ENCODE measurements at regions not wholly inside any gene's neighbourhood (a gene's known extent, or its start where the extent isn't known, plus 50 kb on each side); places are given as distances from the start of the nearest gene placed in this dataset.

GRCh38 chr4:18935659-18936345 is 914.2 kb upstream of the LCORL start:
- no peak overlapping the region for H3K27ac ChIP-seq (ENCODE audit: low read depth, low read length)
- H3K27me3 ChIP-seq (ENCODE audit: insufficient read depth, low read length), result no peaks in the 10 kb centered on the region
- no peaks in the 10 kb centered on the region for H3K36me3 ChIP-seq (ENCODE audit: insufficient read depth, low read length)
- H2AFZ ChIP-seq (ENCODE audit: low read length, unreplicated experiment), result no peak overlapping the region
- no peaks in the 10 kb centered on the region for H3K79me2 ChIP-seq (ENCODE audit: control insufficient read depth, insufficient read depth, low read length, unreplicated experiment)
- no peaks in the 10 kb centered on the region for H3K4me1 ChIP-seq (ENCODE audit: control insufficient read depth, insufficient read depth, low read length, unreplicated experiment)
- no peak overlapping the region for H3K4me3 ChIP-seq (ENCODE audit: low read depth, low read length)

GRCh38 chr4:18934197-18934596 is 912.6 kb upstream of the LCORL start:
- Histone ChIP-seq H3K27me3 (ENCODE audit: insufficient read depth, low read length) (no peaks in the 10 kb centered on the region), H3K4me3 (ENCODE audit: low read depth, low read length) (no peak overlapping the region), H3K27ac (ENCODE audit: low read depth, low read length) (no peak overlapping the region), H2AFZ (ENCODE audit: low read length, unreplicated experiment) (no peak overlapping the region), H3K36me3 (ENCODE audit: insufficient read depth, low read length) (no peaks in the 10 kb centered on the region), H3K79me2 (ENCODE audit: control insufficient read depth, insufficient read depth, low read length, unreplicated experiment) (no peaks in the 10 kb centered on the region), H3K4me1 (ENCODE audit: control insufficient read depth, insufficient read depth, low read length, unreplicated experiment) (no peaks in the 10 kb centered on the region)

- H3K36me3 ChIP-seq (ENCODE audit: insufficient read depth, low read length), result no peaks in the 10 kb centered on the region
- no peak overlapping the region for H3K4me3 ChIP-seq (ENCODE audit: low read depth, low read length)
- no peaks in the 10 kb centered on the region for H3K4me1 ChIP-seq (ENCODE audit: control insufficient read depth, insufficient read depth, low read length, unreplicated experiment)
- no peak overlapping the region for H3K27ac ChIP-seq (ENCODE audit: low read depth, low read length)
- H3K79me2 ChIP-seq (ENCODE audit: control insufficient read depth, insufficient read depth, low read length, unreplicated experiment), result no peaks in the 10 kb centered on the region
- no peaks in the 10 kb centered on the region for H3K27me3 ChIP-seq (ENCODE audit: insufficient read depth, low read length)
- H2AFZ ChIP-seq (ENCODE audit: low read length, unreplicated experiment), result no peak overlapping the region
Measured at GRCh38 chr4:18932730-18933339, 911.3 kb upstream of the LCORL start.

GRCh38 chr4:18931643-18932377 is 910.3 kb upstream of the LCORL start:
- H2AFZ ChIP-seq (ENCODE audit: low read length, unreplicated experiment), result no peak overlapping the region
- no peak overlapping the region for H3K4me3 ChIP-seq (ENCODE audit: low read depth, low read length)
- no peaks in the 10 kb centered on the region for H3K36me3 ChIP-seq (ENCODE audit: insufficient read depth, low read length)
- no peaks in the 10 kb centered on the region for H3K27me3 ChIP-seq (ENCODE audit: insufficient read depth, low read length)
- no peaks in the 10 kb centered on the region for H3K4me1 ChIP-seq (ENCODE audit: control insufficient read depth, insufficient read depth, low read length, unreplicated experiment)
- no peaks in the 10 kb centered on the region for H3K79me2 ChIP-seq (ENCODE audit: control insufficient read depth, insufficient read depth, low read length, unreplicated experiment)
- H3K27ac ChIP-seq (ENCODE audit: low read depth, low read length), result no peak overlapping the region

GRCh38 chr4:18930487-18930886 is 908.9 kb upstream of the LCORL start:
- Histone ChIP-seq H3K4me1 (ENCODE audit: control insufficient read depth, insufficient read depth, low read length, unreplicated experiment) (no peaks in the 10 kb centered on the region), H3K36me3 (ENCODE audit: insufficient read depth, low read length) (no peaks in the 10 kb centered on the region), H3K4me3 (ENCODE audit: low read depth, low read length) (no peak overlapping the region), H3K27ac (ENCODE audit: low read depth, low read length) (no peak overlapping the region), H3K79me2 (ENCODE audit: control insufficient read depth, insufficient read depth, low read length, unreplicated experiment) (no peaks in the 10 kb centered on the region), H2AFZ (ENCODE audit: low read length, unreplicated experiment) (no peak overlapping the region), H3K27me3 (ENCODE audit: insufficient read depth, low read length) (no peaks in the 10 kb centered on the region)

GRCh38 chr4:18923496-18924161 is 902.1 kb upstream of the LCORL start:
- Histone ChIP-seq H3K27me3 (ENCODE audit: insufficient read depth, low read length) (no peaks in the 10 kb centered on the region), H3K36me3 (ENCODE audit: insufficient read depth, low read length) (no peaks in the 10 kb centered on the region), H3K4me3 (ENCODE audit: low read depth, low read length) (no peak overlapping the region), H2AFZ (ENCODE audit: low read length, unreplicated experiment) (no peak overlapping the region), H3K79me2 (ENCODE audit: control insufficient read depth, insufficient read depth, low read length, unreplicated experiment) (no peaks in the 10 kb centered on the region), H3K27ac (ENCODE audit: low read depth, low read length) (no peak overlapping the region), H3K4me1 (ENCODE audit: control insufficient read depth, insufficient read depth, low read length, unreplicated experiment) (no peaks in the 10 kb centered on the region)

- H2AFZ ChIP-seq (ENCODE audit: low read length, unreplicated experiment), result no peak overlapping the region
- H3K27ac ChIP-seq (ENCODE audit: low read depth, low read length), result no peak overlapping the region
- no peaks in the 10 kb centered on the region for H3K4me1 ChIP-seq (ENCODE audit: control insufficient read depth, insufficient read depth, low read length, unreplicated experiment)
- H3K79me2 ChIP-seq (ENCODE audit: control insufficient read depth, insufficient read depth, low read length, unreplicated experiment), result no peaks in the 10 kb centered on the region
- no peak overlapping the region for H3K4me3 ChIP-seq (ENCODE audit: low read depth, low read length)
- H3K36me3 ChIP-seq (ENCODE audit: insufficient read depth, low read length), result no peaks in the 10 kb centered on the region
- no peaks in the 10 kb centered on the region for H3K27me3 ChIP-seq (ENCODE audit: insufficient read depth, low read length)
Measured at GRCh38 chr4:18917689-18918088, 896.1 kb upstream of the LCORL start.

- H3K4me3 ChIP-seq (ENCODE audit: low read depth, low read length), result no peak overlapping the region
- H3K36me3 ChIP-seq (ENCODE audit: insufficient read depth, low read length), result no peaks in the 10 kb centered on the region
- H3K27me3 ChIP-seq (ENCODE audit: insufficient read depth, low read length), result no peaks in the 10 kb centered on the region
- no peak overlapping the region for H3K27ac ChIP-seq (ENCODE audit: low read depth, low read length)
- no peak overlapping the region for H2AFZ ChIP-seq (ENCODE audit: low read length, unreplicated experiment)
- H3K79me2 ChIP-seq (ENCODE audit: control insufficient read depth, insufficient read depth, low read length, unreplicated experiment), result no peaks in the 10 kb centered on the region
- no peaks in the 10 kb centered on the region for H3K4me1 ChIP-seq (ENCODE audit: control insufficient read depth, insufficient read depth, low read length, unreplicated experiment)
Measured at GRCh38 chr4:18914182-18914581, 892.6 kb upstream of the LCORL start.

- H3K27me3 ChIP-seq (ENCODE audit: insufficient read depth, low read length), result no peaks in the 10 kb centered on the region
- no peaks in the 10 kb centered on the region for H3K4me1 ChIP-seq (ENCODE audit: control insufficient read depth, insufficient read depth, low read length, unreplicated experiment)
- H3K36me3 ChIP-seq (ENCODE audit: insufficient read depth, low read length), result no peaks in the 10 kb centered on the region
- no peak overlapping the region for H3K27ac ChIP-seq (ENCODE audit: low read depth, low read length)
- no peaks in the 10 kb centered on the region for H3K79me2 ChIP-seq (ENCODE audit: control insufficient read depth, insufficient read depth, low read length, unreplicated experiment)
- H3K4me3 ChIP-seq (ENCODE audit: low read depth, low read length), result no peak overlapping the region
- H2AFZ ChIP-seq (ENCODE audit: low read length, unreplicated experiment), result no peak overlapping the region
Measured at GRCh38 chr4:18894928-18895327, 873.4 kb upstream of the LCORL start.

- H3K27me3 ChIP-seq (ENCODE audit: insufficient read depth, low read length), result no peaks in the 10 kb centered on the region
Measured at GRCh38 chr4:18882468-18882867, 860.9 kb upstream of the LCORL start.

More at GRCh38 chr4:18882468-18882867, 860.9 kb upstream of the LCORL start:
- Histone ChIP-seq H3K79me2 (ENCODE audit: control insufficient read depth, insufficient read depth, low read length, unreplicated experiment) (no peaks in the 10 kb centered on the region), H3K4me3 (ENCODE audit: low read depth, low read length) (no peak overlapping the region), H2AFZ (ENCODE audit: low read length, unreplicated experiment) (no peak overlapping the region), H3K36me3 (ENCODE audit: insufficient read depth, low read length) (no peaks in the 10 kb centered on the region), H3K27ac (ENCODE audit: low read depth, low read length) (no peak overlapping the region), H3K4me1 (ENCODE audit: control insufficient read depth, insufficient read depth, low read length, unreplicated experiment) (no peaks in the 10 kb centered on the region)

Measured in ACC112 (cell line).